BJ (cell line): ENCODE measurements at regions not wholly inside any gene's neighbourhood (a gene's known extent, or its start where the extent isn't known, plus 50 kb on each side); places are given as distances from the start of the nearest gene placed in this dataset.

ENCODE experiments used
- CTCF ChIA-PET: fragments of 350-600 bp; formaldehyde crosslinking; extraction: SDS; loops from one replicate; lab custom pipeline; 2021; ENCODE audit warnings: antibody characterized with exemption, inconsistent platforms; lab: Yijun Ruan, JAX
- POLR2A ChIA-PET: fragments of 300-600 bp; sonication (Branson Sonifier 250); formaldehyde crosslinking; extraction: SDS; loops from one replicate; lab custom pipeline; 2021; ENCODE audit warnings: antibody characterized with exemption; lab: Charles Lee
- DNase-seq: peaks from one replicate; pipeline ENCODE4 v3.0.0-alpha.2; 2011; ENCODE audit warnings: low read depth
- H3K27me3 ChIP-seq: 2 replicates; pipeline ENCODE4 v1.6.0; 2011; ENCODE audit warnings: low read length; ENCODE audit not compliant: control insufficient read depth, insufficient read depth
- H3K36me3 ChIP-seq: 2 replicates; pipeline ENCODE4 v1.5.1; 2011; ENCODE audit warnings: low read length; ENCODE audit not compliant: control insufficient read depth, insufficient read depth
- H3K4me3 ChIP-seq: 2 replicates; pipeline ENCODE4 v1.5.1; 2011; ENCODE audit warnings: low read depth, mild to moderate bottlenecking, control low read depth, low read length
- TF ChIP-seq, protein P1 (sequence below): IDR thresholded peaks from 2 replicates; pipeline ENCODE4 v1.5.1; 2011; ENCODE audit warnings: low read depth, mild to moderate bottlenecking, control low read depth, inconsistent platforms, low read length, moderate library complexity; ENCODE audit not compliant: insufficient read depth

DNA sequence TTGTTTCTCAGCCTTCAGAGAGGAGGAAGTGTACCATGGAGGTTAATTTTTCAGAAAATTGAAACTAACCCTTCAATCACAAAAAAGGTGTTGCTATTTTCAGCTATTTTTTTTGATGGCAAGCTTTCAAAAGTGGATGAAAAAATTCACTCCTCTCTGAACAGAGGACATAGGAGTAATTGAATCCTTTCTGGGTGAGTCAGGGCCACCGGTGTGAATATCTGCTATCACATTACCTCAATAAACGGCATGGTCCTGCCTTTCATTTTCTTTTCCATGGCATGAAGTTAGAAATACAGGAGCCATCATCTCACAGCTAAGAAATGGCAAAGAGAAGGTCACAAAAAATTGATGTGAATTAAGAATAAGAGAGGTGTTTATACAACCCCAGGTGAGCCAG, 90.2 kb upstream of the CCDC112 start:
- no peak for DNase-seq
- TF ChIP-seq, protein P1, sequence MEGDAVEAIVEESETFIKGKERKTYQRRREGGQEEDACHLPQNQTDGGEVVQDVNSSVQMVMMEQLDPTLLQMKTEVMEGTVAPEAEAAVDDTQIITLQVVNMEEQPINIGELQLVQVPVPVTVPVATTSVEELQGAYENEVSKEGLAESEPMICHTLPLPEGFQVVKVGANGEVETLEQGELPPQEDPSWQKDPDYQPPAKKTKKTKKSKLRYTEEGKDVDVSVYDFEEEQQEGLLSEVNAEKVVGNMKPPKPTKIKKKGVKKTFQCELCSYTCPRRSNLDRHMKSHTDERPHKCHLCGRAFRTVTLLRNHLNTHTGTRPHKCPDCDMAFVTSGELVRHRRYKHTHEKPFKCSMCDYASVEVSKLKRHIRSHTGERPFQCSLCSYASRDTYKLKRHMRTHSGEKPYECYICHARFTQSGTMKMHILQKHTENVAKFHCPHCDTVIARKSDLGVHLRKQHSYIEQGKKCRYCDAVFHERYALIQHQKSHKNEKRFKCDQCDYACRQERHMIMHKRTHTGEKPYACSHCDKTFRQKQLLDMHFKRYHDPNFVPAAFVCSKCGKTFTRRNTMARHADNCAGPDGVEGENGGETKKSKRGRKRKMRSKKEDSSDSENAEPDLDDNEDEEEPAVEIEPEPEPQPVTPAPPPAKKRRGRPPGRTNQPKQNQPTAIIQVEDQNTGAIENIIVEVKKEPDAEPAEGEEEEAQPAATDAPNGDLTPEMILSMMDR = no peak
- no peaks in the 10 kb centered on the region for H3K36me3 ChIP-seq
- ChIA-PET POLR2A (no interaction called here), CTCF (no interaction called here)
- no peak overlapping the region for H3K4me3 ChIP-seq
- no peaks in the 10 kb centered on the region for H3K27me3 ChIP-seq

DNA sequence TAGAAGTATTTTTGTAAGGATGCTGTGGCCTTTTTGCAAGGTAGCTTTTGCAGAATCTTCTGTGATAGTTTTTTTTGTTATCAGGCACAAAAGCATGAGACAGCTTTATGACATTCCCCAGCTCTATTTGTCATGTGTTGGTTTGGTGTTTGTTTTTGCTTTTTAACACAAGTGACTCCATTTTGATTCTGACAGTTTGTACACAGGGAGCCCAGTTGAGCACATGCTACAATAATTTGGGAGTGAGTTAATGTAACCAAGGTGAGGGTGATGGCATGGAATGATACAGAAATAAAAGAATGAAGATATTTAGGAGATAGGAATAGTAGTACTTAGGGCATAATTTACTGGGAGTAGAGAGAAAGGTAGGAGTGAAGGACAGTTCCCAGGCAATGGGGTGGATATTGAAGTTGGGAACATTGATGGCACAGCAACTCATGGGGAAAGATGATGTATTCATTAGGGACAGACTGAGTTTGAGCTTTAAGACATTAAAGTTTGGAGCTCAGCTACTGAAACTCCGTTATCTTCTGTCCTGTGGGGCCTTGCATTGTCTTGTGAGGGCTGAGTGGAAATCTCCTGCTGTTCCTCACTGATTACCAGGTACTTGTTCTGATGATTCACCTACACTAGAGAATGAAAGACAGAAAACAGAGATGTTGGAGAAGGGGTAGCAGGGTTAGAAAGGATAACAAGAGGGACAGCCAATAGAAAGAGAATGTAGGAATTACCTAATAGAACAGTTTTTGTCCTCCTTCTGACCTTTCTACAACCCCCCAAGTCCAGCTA, 88.3 kb upstream of the CCDC112 start:
- POLR2A ChIA-PET = no interaction called here
- no peak overlapping the region for H3K4me3 ChIP-seq
- TF ChIP-seq, protein P1 = no peak
- CTCF ChIA-PET = no interaction called here
- H3K27me3 ChIP-seq = no peaks in the 10 kb centered on the region
- no peaks in the 10 kb centered on the region for H3K36me3 ChIP-seq
- DNase-seq = no peak

DNA sequence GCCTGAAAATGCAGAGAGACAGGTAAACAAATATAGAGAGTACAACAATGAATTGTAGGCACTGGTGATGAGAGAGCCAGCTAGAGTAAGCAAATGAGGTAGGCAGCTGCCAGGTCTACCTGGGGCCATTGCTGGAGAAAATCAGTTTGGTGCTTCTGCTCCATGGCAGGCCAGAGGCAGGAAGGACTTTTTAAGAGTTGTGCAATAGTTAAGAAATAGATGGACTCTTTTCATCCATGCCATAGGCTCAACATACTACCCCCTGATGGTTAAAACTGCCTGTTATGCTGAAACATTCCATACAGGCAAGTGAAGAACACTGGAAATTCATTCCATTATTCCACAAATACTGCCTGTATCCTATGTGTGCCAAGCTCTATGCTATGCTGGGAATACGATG, 86.5 kb upstream of the CCDC112 start:
- no peak overlapping the region for H3K4me3 ChIP-seq
- TF ChIP-seq, protein P1 = no peak
- DNase-seq = no peak
- ChIA-PET CTCF (no interaction called here), POLR2A (no interaction called here)
- H3K27me3 ChIP-seq = no peaks in the 10 kb centered on the region
- no peaks in the 10 kb centered on the region for H3K36me3 ChIP-seq

DNA sequence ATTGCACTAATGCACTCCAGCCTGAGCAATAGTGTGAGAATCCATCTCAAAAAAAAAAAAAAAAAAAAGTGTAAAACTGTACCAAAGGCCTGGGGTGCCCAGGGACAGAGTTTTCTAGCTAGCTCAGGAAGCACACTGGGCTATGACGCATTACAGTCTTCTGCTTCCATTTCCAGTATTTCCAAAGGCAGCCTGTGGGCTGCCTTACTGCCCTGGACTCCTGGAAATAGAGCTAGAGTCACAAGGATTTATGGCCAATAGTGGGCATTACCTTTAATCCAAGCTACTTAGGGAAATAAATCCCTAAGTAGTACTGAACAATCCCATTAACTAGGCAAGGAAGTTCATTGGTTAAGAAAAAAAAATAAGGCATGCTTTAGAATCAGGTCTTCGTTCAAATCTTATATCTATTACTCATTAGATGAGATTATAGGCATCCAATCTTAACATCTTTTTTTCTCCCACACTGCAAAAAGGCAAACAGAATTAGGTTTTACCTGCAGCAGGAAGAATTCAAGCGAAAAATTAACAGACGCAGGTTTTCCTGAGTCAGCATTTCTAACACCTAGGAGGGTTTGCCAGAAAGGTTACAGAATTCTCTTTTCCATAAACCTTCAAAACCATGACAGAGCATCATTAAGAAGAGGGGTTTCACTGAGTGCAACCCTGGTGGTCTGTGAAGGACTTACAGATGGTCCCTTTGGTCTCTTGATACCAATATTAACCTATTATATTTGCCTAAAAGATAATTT, 85.6 kb upstream of the CCDC112 start:
- Histone ChIP-seq H3K4me3 (no peak overlapping the region), H3K27me3 (no peaks in the 10 kb centered on the region), H3K36me3 (no peaks in the 10 kb centered on the region)
- no peak for DNase-seq
- TF ChIP-seq, protein P1 = no peak
- POLR2A ChIA-PET = no interaction called here
- CTCF ChIA-PET = interaction anchor here (1.0 kb wide), 1 partner anchor 80 kb away, joined by 3 read pairs; no protein-coding TSS in a partner anchor

DNA sequence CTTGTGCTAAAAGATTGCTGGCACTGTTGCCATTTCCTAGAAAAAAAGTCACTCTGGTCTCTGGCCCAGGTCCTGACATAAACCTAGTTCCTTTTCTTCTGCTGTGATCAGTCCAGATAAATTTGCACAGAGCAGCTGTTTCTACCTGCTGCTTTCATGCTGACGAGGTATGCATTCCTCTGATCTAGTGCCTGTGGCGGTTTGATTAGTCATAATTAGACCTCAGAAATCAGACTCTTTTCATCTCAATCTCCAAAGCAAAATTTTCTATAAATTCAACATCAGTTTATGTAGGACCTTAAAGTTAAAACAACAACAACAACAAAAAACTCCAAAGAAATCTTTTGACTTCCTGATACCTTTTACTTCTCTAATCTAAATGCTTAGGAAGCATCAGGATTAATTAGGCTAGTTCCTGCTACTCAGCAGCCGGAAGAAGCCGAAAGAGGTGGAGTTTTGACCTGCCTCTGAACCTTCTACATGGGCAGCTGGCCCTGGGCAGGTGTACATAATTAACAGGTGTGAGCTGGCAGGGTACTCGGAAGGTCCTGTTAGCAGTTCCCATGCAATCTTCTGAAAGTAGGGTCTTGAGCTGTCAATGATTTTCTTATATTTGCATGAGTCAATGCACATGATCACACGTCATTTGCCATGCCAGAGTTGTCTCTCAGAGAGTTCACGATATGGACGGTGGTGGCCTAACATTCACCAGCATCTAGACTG, 83.3 kb upstream of the CCDC112 start:
- Histone ChIP-seq H3K27me3 (no peaks in the 10 kb centered on the region), H3K36me3 (no peaks in the 10 kb centered on the region), H3K4me3 (no peak overlapping the region)
- no peak for DNase-seq
- TF ChIP-seq, protein P1 = no peak
- ChIA-PET CTCF (interaction anchor here (0.8 to 1.9 kb wide), 4 partner anchors 8 to 165 kb away, joined by 3 to 7 read pairs (median 4); partner anchors contain the start of gene FEM1C), POLR2A (no interaction called here)
